Smooth muscle cell (in vitro differentiated cells): ENCODE measurements at regions not wholly inside any gene's neighbourhood (a gene's known extent, or its start where the extent isn't known, plus 50 kb on each side); places are given as distances from the start of the nearest gene placed in this dataset.

Source experiments
- DNase-seq: peaks from one replicate; lab custom pipeline; 2025; ENCODE audit not compliant: unreplicated experiment; lab: John Stamatoyannopoulos, UW
- H2AFZ ChIP-seq: fragments of 200-600 bp; sonication (generic); 2 replicates; pipeline ENCODE4 v1.6.0; 2016; ENCODE audit warnings: antibody characterized with exemption, low read depth, mild to moderate bottlenecking
- H3F3A ChIP-seq: fragments of 200-600 bp; sonication (generic); 2 replicates; pipeline ENCODE4 v1.6.0; 2017; ENCODE audit warnings: antibody characterized with exemption, low read depth
- H3K27ac ChIP-seq: fragments of 200-600 bp; sonication (generic); 2 replicates; pipeline ENCODE4 v1.5.1; 2016; ENCODE audit warnings: low read depth, mild to moderate bottlenecking
- H3K27me3 ChIP-seq: fragments of 200-600 bp; sonication (generic); 2 replicates; pipeline ENCODE4 v1.6.1; 2016; ENCODE audit warnings: low read depth, mild to moderate bottlenecking
- H3K36me3 ChIP-seq: fragments of 200-600 bp; sonication (generic); 2 replicates; pipeline ENCODE4 v1.5.1; 2016; ENCODE audit warnings: low read depth
- H3K4me1 ChIP-seq: fragments of 200-600 bp; sonication (generic); 2 replicates; pipeline ENCODE4 v1.5.1; 2016; ENCODE audit warnings: low read depth
- H3K4me2 ChIP-seq: fragments of 200-600 bp; sonication (generic); 2 replicates; pipeline ENCODE4 v1.6.0; 2016; ENCODE audit warnings: mild to moderate bottlenecking
- H3K4me3 ChIP-seq: fragments of 200-600 bp; sonication (generic); 2 replicates; pipeline ENCODE4 v1.5.1; 2016; ENCODE audit warnings: mild to moderate bottlenecking
- H3K79me2 ChIP-seq: fragments of 200-600 bp; sonication (generic); 2 replicates; pipeline ENCODE4 v1.6.0; 2016; ENCODE audit warnings: low read depth, mild to moderate bottlenecking
- H3K9ac ChIP-seq: fragments of 200-600 bp; sonication (generic); 2 replicates; pipeline ENCODE4 v1.6.0; 2016; ENCODE audit warnings: low read depth
- H3K9me3 ChIP-seq: fragments of 200-600 bp; sonication (generic); replicated peaks from 2 replicates; pipeline ENCODE4 v1.5.1; 2016; ENCODE audit warnings: low read depth
- H4K20me1 ChIP-seq: fragments of 200-600 bp; sonication (generic); 2 replicates; pipeline ENCODE4 v1.6.0; 2016; ENCODE audit warnings: low read depth
- CTCF ChIP-seq: fragments of 200-600 bp; sonication (generic); IDR thresholded peaks from 2 replicates; pipeline ENCODE4 v1.5.1; 2017; ENCODE audit warnings: borderline replicate concordance, mild to moderate bottlenecking, antibody characterized with exemption; ENCODE audit not compliant: insufficient read depth, poor library complexity, severe bottlenecking
- WGBS: methylation state at CpG from one replicate; pipeline ENCODE4 v1.1.7; 2016; ENCODE audit warnings: low lambda C conversion rate; 5-methylcytosine and 5-hydroxymethylcytosine counted together

GRCh38 chr16:65622151-65622550, 500.3 kb upstream of the CDH11 start:
- H3K9ac ChIP-seq: no peak overlapping the region
- H3F3A ChIP-seq: peaks cover 3% of the 10 kb centered on the region
- no peak overlapping the region for H3K27ac ChIP-seq
- no peak for TF ChIP-seq CTCF
- no peaks in the 10 kb centered on the region for H3K27me3 ChIP-seq
- H4K20me1 ChIP-seq: no peaks in the 10 kb centered on the region
- H3K4me1 ChIP-seq: no peaks in the 10 kb centered on the region
- no peaks in the 10 kb centered on the region for H3K36me3 ChIP-seq
- no peak overlapping the region for H2AFZ ChIP-seq
- no peaks in the 10 kb centered on the region for H3K79me2 ChIP-seq
- no peaks in the 10 kb centered on the region for H3K9me3 ChIP-seq
- peak overlapping the region; percentile 58 for H3K4me2 ChIP-seq
- no peak for DNase-seq
- H3K4me3 ChIP-seq: no peak overlapping the region
- WGBS: 92% methylated on average over 5 of the region's 5 CpGs

- H3K4me1 ChIP-seq: no peaks in the 10 kb centered on the region
- H3K4me2 ChIP-seq: peak overlapping the region; percentile 58
- H3K36me3 ChIP-seq: no peaks in the 10 kb centered on the region
- H3F3A ChIP-seq: peaks cover 3% of the 10 kb centered on the region
- H3K27me3 ChIP-seq: no peaks in the 10 kb centered on the region
- H2AFZ ChIP-seq: no peak overlapping the region
- no peaks in the 10 kb centered on the region for H4K20me1 ChIP-seq
- H3K79me2 ChIP-seq: no peaks in the 10 kb centered on the region
- no peak for DNase-seq
- H3K27ac ChIP-seq: peak overlapping the region; percentile 2
- 86% methylated on average over 3 of the region's 3 CpGs for WGBS
- H3K9ac ChIP-seq: no peak overlapping the region
- no peak overlapping the region for H3K4me3 ChIP-seq
- no peak for TF ChIP-seq CTCF
- H3K9me3 ChIP-seq: no peaks in the 10 kb centered on the region
Observed at GRCh38 chr16:65621640-65622039, 499.8 kb upstream of the CDH11 start.

- no peak for TF ChIP-seq CTCF
- no peak overlapping the region for H2AFZ ChIP-seq
- no peaks in the 10 kb centered on the region for H3K27me3 ChIP-seq
- H3K4me2 ChIP-seq: no peak overlapping the region
- peak overlapping the region; percentile 13 for H3K27ac ChIP-seq
- H3K9ac ChIP-seq: no peak overlapping the region
- WGBS: 83% methylated on average over 3 of the region's 3 CpGs
- no peaks in the 10 kb centered on the region for H3K36me3 ChIP-seq
- H3K9me3 ChIP-seq: no peaks in the 10 kb centered on the region
- H3F3A ChIP-seq: peaks cover 3% of the 10 kb centered on the region
- DNase-seq: no peak
- H3K4me3 ChIP-seq: no peak overlapping the region
- no peaks in the 10 kb centered on the region for H3K4me1 ChIP-seq
- no peaks in the 10 kb centered on the region for H4K20me1 ChIP-seq
- no peaks in the 10 kb centered on the region for H3K79me2 ChIP-seq
Observed at GRCh38 chr16:65619606-65620005, 497.7 kb upstream of the CDH11 start.

GRCh38 chr16:65618931-65619330, 497.1 kb upstream of the CDH11 start:
- Histone ChIP-seq H3K9ac (no peak overlapping the region), H2AFZ (no peak overlapping the region), H3K4me3 (no peak overlapping the region), H3K4me1 (no peaks in the 10 kb centered on the region), H3K27me3 (no peaks in the 10 kb centered on the region), H3K4me2 (peak overlapping the region; percentile 11), H3K79me2 (no peaks in the 10 kb centered on the region), H3K9me3 (no peaks in the 10 kb centered on the region), H3F3A (peaks cover 3% of the 10 kb centered on the region), H3K27ac (peak overlapping the region; percentile 13), H4K20me1 (no peaks in the 10 kb centered on the region), H3K36me3 (no peaks in the 10 kb centered on the region)
- no peak for DNase-seq
- 90% methylated on average over 1 of the region's 1 CpG for WGBS
- no peak for TF ChIP-seq CTCF
